ENCODE measurements at regions not wholly inside any gene's neighbourhood (a gene's known extent, or its start where the extent isn't known, plus 50 kb on each side); places are given as distances from the start of the nearest gene placed in this dataset.

- no peak for DNase-seq
Observed at GRCh38 chr3:30505866-30506520, 100.4 kb upstream of the TGFBR2 start.

GRCh38 chr3:30508339-30508738 lies 98.1 kb upstream of the TGFBR2 start:
- DNase-seq: no peak

- no peak for DNase-seq
Observed at GRCh38 chr3:30510596-30510995, 95.8 kb upstream of the TGFBR2 start.

- DNase-seq: no peak
Observed at GRCh38 chr3:30511524-30512251, 94.7 kb upstream of the TGFBR2 start.

GRCh38 chr3:30512576-30512975 lies 93.8 kb upstream of the TGFBR2 start:
- DNase-seq: no peak

GRCh38 chr3:30513374-30514152 lies 92.8 kb upstream of the TGFBR2 start:
- DNase-seq: no peak

- DNase-seq: no peak
Observed at GRCh38 chr3:30516238-30516637, 90.2 kb upstream of the TGFBR2 start.

- DNase-seq: no peak
Observed at GRCh38 chr3:30518181-30518864, 88.1 kb upstream of the TGFBR2 start.

- no peak for DNase-seq
Observed at GRCh38 chr3:30518872-30519271, 87.5 kb upstream of the TGFBR2 start.

- DNase-seq: no peak
Observed at GRCh38 chr3:30520699-30521098, 85.7 kb upstream of the TGFBR2 start.

GRCh38 chr3:30521156-30521715 lies 85.2 kb upstream of the TGFBR2 start:
- DNase-seq: no peak

GRCh38 chr3:30522476-30522875 lies 83.9 kb upstream of the TGFBR2 start:
- no peak for DNase-seq

- DNase-seq: no peak
Observed at GRCh38 chr3:30523366-30523765, 83.0 kb upstream of the TGFBR2 start.

- DNase-seq: no peak
Observed at GRCh38 chr3:30524357-30525040, 81.9 kb upstream of the TGFBR2 start.

- DNase-seq: no peak
Observed at GRCh38 chr3:30526031-30526430, 80.4 kb upstream of the TGFBR2 start.

GRCh38 chr3:30527186-30527585 lies 79.2 kb upstream of the TGFBR2 start:
- DNase-seq: no peak

GRCh38 chr3:30527720-30528119 lies 78.7 kb upstream of the TGFBR2 start:
- DNase-seq: no peak

GRCh38 chr3:30530084-30530483 lies 76.3 kb upstream of the TGFBR2 start:
- DNase-seq: no peak

GRCh38 chr3:30531017-30531570 lies 75.3 kb upstream of the TGFBR2 start:
- no peak for DNase-seq

- no peak for DNase-seq
Observed at GRCh38 chr3:30535525-30535924, 70.9 kb upstream of the TGFBR2 start.

GRCh38 chr3:30538791-30539190 lies 67.6 kb upstream of the TGFBR2 start:
- no peak for DNase-seq

GRCh38 chr3:30539206-30539605 lies 67.2 kb upstream of the TGFBR2 start:
- no peak for DNase-seq

Measured in activated effector memory CD4-positive, alpha-beta T cell treated with Interleukin-2 at 50 U/mL for 16 hours (primary cell).